Neural cell (in vitro differentiated cells): ENCODE measurements at regions not wholly inside any gene's neighbourhood (a gene's known extent, or its start where the extent isn't known, plus 50 kb on each side); places are given as distances from the start of the nearest gene placed in this dataset.

Source experiments
- CTCF ChIP-seq: fragments of 450-650 bp; IDR thresholded peaks from 2 replicates; pipeline ENCODE4 v1.5.1; 2014; ENCODE audit warnings: antibody characterized with exemption, mild to moderate bottlenecking, moderate library complexity; ENCODE audit not compliant: poor library complexity, severe bottlenecking
- EP300 ChIP-seq: fragments of 450-650 bp; conservative IDR thresholded peaks from 2 replicates; pipeline ENCODE4 v1.6.1; 2014; ENCODE audit warnings: antibody characterized with exemption, mild to moderate bottlenecking, moderate library complexity; ENCODE audit not compliant: poor library complexity, severe bottlenecking
- POLR2AphosphoS5 ChIP-seq: IDR thresholded peaks from 2 replicates; pipeline ENCODE4 v1.6.1; 2012
- SMC3 ChIP-seq: fragments of 450-650 bp; conservative IDR thresholded peaks from 2 replicates; pipeline ENCODE4 v1.6.1; 2014; ENCODE audit warnings: antibody characterized with exemption, mild to moderate bottlenecking, moderate library complexity; ENCODE audit not compliant: poor library complexity

- TF ChIP-seq POLR2AphosphoS5 (no peak), CTCF (no peak), SMC3 (no peak), EP300 (no peak)
Measured at GRCh38 chr15:95825671-95826411, 504.7 kb upstream of the NR2F2 start.
